ENCODE measurements at regions not wholly inside any gene's neighbourhood (a gene's known extent, or its start where the extent isn't known, plus 50 kb on each side); places are given as distances from the start of the nearest gene placed in this dataset.

GRCh38 chr20:61176874-61177273 is 75.2 kb upstream of the CDH4 start:
- no peak overlapping the region for H2BK5ac ChIP-seq (ENCODE audit: low read depth, low read length, poor library complexity)
- H3K9me3 ChIP-seq (ENCODE audit: insufficient read depth, low read depth, low read length), result no peaks in the 10 kb centered on the region
- no peak overlapping the region for H4K12ac ChIP-seq (ENCODE audit: low read depth, low read length)
- no peak overlapping the region for H2AK5ac ChIP-seq (ENCODE audit: low read length)
- no peak overlapping the region for H3K4ac ChIP-seq (ENCODE audit: low read depth, low read length)
- no peak overlapping the region for H4K91ac ChIP-seq (ENCODE audit: low read depth, low read length)
- H3K79me2 ChIP-seq (ENCODE audit: control insufficient read depth, insufficient read depth, low read length, poor library complexity), result no peaks in the 10 kb centered on the region
- no peaks in the 10 kb centered on the region for H3K36me3 ChIP-seq (ENCODE audit: control insufficient read depth in 1 of 2, insufficient read depth in 2 of 2, low read length in 2 of 2)
- no peak overlapping the region for H3K4me2 ChIP-seq (ENCODE audit: low read length)
- DNase-seq, result no peak
- no CpG with 5 or more reads among the region's 1 CpG for WGBS (ENCODE audit: extremely low coverage, insufficient coverage, insufficient read length)
- H3K79me1 ChIP-seq (ENCODE audit: low read length), result no peaks in the 10 kb centered on the region
- peaks cover 0 to 4% of the 10 kb centered on the region in 2 experiments for H3K4me1 ChIP-seq (ENCODE audit: control insufficient read depth in 1 of 2, insufficient read depth in 2 of 2, low read length in 2 of 2)
- no peak overlapping the region for H2AFZ ChIP-seq (ENCODE audit: insufficient read depth, low read length, poor library complexity)
- H3K14ac ChIP-seq (ENCODE audit: low read length), result no peak overlapping the region
- no peak overlapping the region for H2BK120ac ChIP-seq (ENCODE audit: insufficient read depth, low read length, poor library complexity)
- H3K9ac ChIP-seq (ENCODE audit: low read length), result no peak overlapping the region
- no peak overlapping the region for H4K8ac ChIP-seq (ENCODE audit: low read depth, low read length)
- no peak overlapping the region for H2BK12ac ChIP-seq (ENCODE audit: low read length)
- H3K18ac ChIP-seq (ENCODE audit: low read length), result no peak overlapping the region
- no peak overlapping the region for H3K27ac ChIP-seq (ENCODE audit: low read depth, low read length)
- H3K27me3 ChIP-seq (ENCODE audit: insufficient read depth, low read length), result no peaks in the 10 kb centered on the region
- H3K4me3 ChIP-seq (ENCODE audit: low read depth, low read length), result no peak overlapping the region
- H3K23ac ChIP-seq (ENCODE audit: low read length), result no peak overlapping the region

- peaks cover 0 to 4% of the 10 kb centered on the region in 2 experiments for H3K4me1 ChIP-seq (ENCODE audit: control insufficient read depth in 1 of 2, insufficient read depth in 2 of 2, low read length in 2 of 2)
- H3K79me2 ChIP-seq (ENCODE audit: control insufficient read depth, insufficient read depth, low read length, poor library complexity), result no peaks in the 10 kb centered on the region
- H2AFZ ChIP-seq (ENCODE audit: insufficient read depth, low read length, poor library complexity), result no peak overlapping the region
- H3K9ac ChIP-seq (ENCODE audit: low read length), result no peak overlapping the region
- DNase-seq, result no peak
- H2BK5ac ChIP-seq (ENCODE audit: low read depth, low read length, poor library complexity), result no peak overlapping the region
- no peak overlapping the region for H3K18ac ChIP-seq (ENCODE audit: low read length)
- no peaks in the 10 kb centered on the region for H3K9me3 ChIP-seq (ENCODE audit: insufficient read depth, low read depth, low read length)
- peak overlapping the region; percentile 27 for H3K23ac ChIP-seq (ENCODE audit: low read length)
- H2AK5ac ChIP-seq (ENCODE audit: low read length), result no peak overlapping the region
- H3K79me1 ChIP-seq (ENCODE audit: low read length), result no peaks in the 10 kb centered on the region
- no peak overlapping the region for H2BK120ac ChIP-seq (ENCODE audit: insufficient read depth, low read length, poor library complexity)
- H3K4ac ChIP-seq (ENCODE audit: low read depth, low read length), result no peak overlapping the region
- H2BK12ac ChIP-seq (ENCODE audit: low read length), result no peak overlapping the region
- H3K27me3 ChIP-seq (ENCODE audit: insufficient read depth, low read length), result no peaks in the 10 kb centered on the region
- no peak overlapping the region for H3K4me3 ChIP-seq (ENCODE audit: low read depth, low read length)
- H3K4me2 ChIP-seq (ENCODE audit: low read length), result no peak overlapping the region
- no peak overlapping the region for H3K27ac ChIP-seq (ENCODE audit: low read depth, low read length)
- no peak overlapping the region for H4K91ac ChIP-seq (ENCODE audit: low read depth, low read length)
- no peak overlapping the region for H4K8ac ChIP-seq (ENCODE audit: low read depth, low read length)
- no peak overlapping the region for H3K14ac ChIP-seq (ENCODE audit: low read length)
- no peaks in the 10 kb centered on the region for H3K36me3 ChIP-seq (ENCODE audit: control insufficient read depth in 1 of 2, insufficient read depth in 2 of 2, low read length in 2 of 2)
- WGBS (ENCODE audit: extremely low coverage, insufficient coverage, insufficient read length), result no CpG with 5 or more reads among the region's 6 CpGs
- H4K12ac ChIP-seq (ENCODE audit: low read depth, low read length), result no peak overlapping the region
Observed at GRCh38 chr20:61178551-61179071, 73.5 kb upstream of the CDH4 start.

GRCh38 chr20:61184194-61184593 is 67.9 kb upstream of the CDH4 start:
- Histone ChIP-seq H3K79me1 (ENCODE audit: low read length) (no peaks in the 10 kb centered on the region), H3K4me1 (ENCODE audit: control insufficient read depth in 1 of 2, insufficient read depth in 2 of 2, low read length in 2 of 2) (peaks cover 0 to 12% of the 10 kb centered on the region in 2 experiments), H2AFZ (ENCODE audit: insufficient read depth, low read length, poor library complexity) (no peak overlapping the region), H2BK120ac (ENCODE audit: insufficient read depth, low read length, poor library complexity) (no peak overlapping the region), H3K4me2 (ENCODE audit: low read length) (no peak overlapping the region), H3K36me3 (ENCODE audit: control insufficient read depth in 1 of 2, insufficient read depth in 2 of 2, low read length in 2 of 2) (no peaks in the 10 kb centered on the region), H2AK5ac (ENCODE audit: low read length) (no peak overlapping the region), H2BK5ac (ENCODE audit: low read depth, low read length, poor library complexity) (no peak overlapping the region), H3K9ac (ENCODE audit: low read length) (no peak overlapping the region), H3K27ac (ENCODE audit: low read depth, low read length) (no peak overlapping the region), H3K27me3 (ENCODE audit: insufficient read depth, low read length) (no peaks in the 10 kb centered on the region), H3K4me3 (ENCODE audit: low read depth, low read length) (no peak overlapping the region), H3K9me3 (ENCODE audit: insufficient read depth, low read depth, low read length) (no peaks in the 10 kb centered on the region), H3K23ac (ENCODE audit: low read length) (no peak overlapping the region), H4K12ac (ENCODE audit: low read depth, low read length) (no peak overlapping the region), H3K14ac (ENCODE audit: low read length) (no peak overlapping the region), H4K91ac (ENCODE audit: low read depth, low read length) (no peak overlapping the region), H2BK12ac (ENCODE audit: low read length) (no peak overlapping the region), H4K8ac (ENCODE audit: low read depth, low read length) (no peak overlapping the region), H3K79me2 (ENCODE audit: control insufficient read depth, insufficient read depth, low read length, poor library complexity) (no peaks in the 10 kb centered on the region), H3K4ac (ENCODE audit: low read depth, low read length) (no peak overlapping the region), H3K18ac (ENCODE audit: low read length) (no peak overlapping the region)
- peak; percentile 24 to 26 for DNase-seq
- WGBS (ENCODE audit: extremely low coverage, insufficient coverage, insufficient read length), result no CpG with 5 or more reads among the region's 9 CpGs

GRCh38 chr20:61185181-61185580 is 66.9 kb upstream of the CDH4 start:
- H3K18ac ChIP-seq (ENCODE audit: low read length), result no peak overlapping the region
- no peaks in the 10 kb centered on the region for H3K27me3 ChIP-seq (ENCODE audit: insufficient read depth, low read length)
- H2BK12ac ChIP-seq (ENCODE audit: low read length), result peak overlapping the region; percentile 45
- H4K8ac ChIP-seq (ENCODE audit: low read depth, low read length), result no peak overlapping the region
- H2AFZ ChIP-seq (ENCODE audit: insufficient read depth, low read length, poor library complexity), result no peak overlapping the region
- no peak overlapping the region for H2BK5ac ChIP-seq (ENCODE audit: low read depth, low read length, poor library complexity)
- no peak overlapping the region for H3K27ac ChIP-seq (ENCODE audit: low read depth, low read length)
- no peak overlapping the region for H3K4me2 ChIP-seq (ENCODE audit: low read length)
- no peak overlapping the region for H3K4me3 ChIP-seq (ENCODE audit: low read depth, low read length)
- H3K23ac ChIP-seq (ENCODE audit: low read length), result no peak overlapping the region
- H3K4ac ChIP-seq (ENCODE audit: low read depth, low read length), result no peak overlapping the region
- H3K79me1 ChIP-seq (ENCODE audit: low read length), result no peaks in the 10 kb centered on the region
- WGBS (ENCODE audit: extremely low coverage, insufficient coverage, insufficient read length), result no CpG with 5 or more reads among the region's 7 CpGs
- H3K79me2 ChIP-seq (ENCODE audit: control insufficient read depth, insufficient read depth, low read length, poor library complexity), result no peaks in the 10 kb centered on the region
- DNase-seq, result peak; percentile 46 to 60
- no peak overlapping the region for H4K12ac ChIP-seq (ENCODE audit: low read depth, low read length)
- no peak overlapping the region for H3K14ac ChIP-seq (ENCODE audit: low read length)
- H3K9ac ChIP-seq (ENCODE audit: low read length), result no peak overlapping the region
- H3K9me3 ChIP-seq (ENCODE audit: insufficient read depth, low read depth, low read length), result no peaks in the 10 kb centered on the region
- no peak overlapping the region for H4K91ac ChIP-seq (ENCODE audit: low read depth, low read length)
- H3K4me1 ChIP-seq (ENCODE audit: control insufficient read depth in 1 of 2, insufficient read depth in 2 of 2, low read length in 2 of 2), result peaks cover 0 to 12% of the 10 kb centered on the region in 2 experiments
- no peak overlapping the region for H2BK120ac ChIP-seq (ENCODE audit: insufficient read depth, low read length, poor library complexity)
- no peak overlapping the region for H2AK5ac ChIP-seq (ENCODE audit: low read length)
- no peaks in the 10 kb centered on the region for H3K36me3 ChIP-seq (ENCODE audit: control insufficient read depth in 1 of 2, insufficient read depth in 2 of 2, low read length in 2 of 2)
